Cerebellar cortex (tissue), 1 donor: ENCODE measurements at regions not wholly inside any gene's neighbourhood (a gene's known extent, or its start where the extent isn't known, plus 50 kb on each side); places are given as distances from the start of the nearest gene placed in this dataset.

ENCODE experiments used
- DNase-seq: peaks from one replicate; pipeline ENCODE4 v3.0.0-alpha.2; 2015; ENCODE audit warnings: low spot score

- DNase-seq, result no peak
These were observed 73.0 kb upstream of the RAB12 start for GRCh38 chr18:8536231-8536630.

- DNase-seq, result no peak
These were observed 72.3 kb upstream of the RAB12 start for GRCh38 chr18:8536922-8537321.

DNA sequence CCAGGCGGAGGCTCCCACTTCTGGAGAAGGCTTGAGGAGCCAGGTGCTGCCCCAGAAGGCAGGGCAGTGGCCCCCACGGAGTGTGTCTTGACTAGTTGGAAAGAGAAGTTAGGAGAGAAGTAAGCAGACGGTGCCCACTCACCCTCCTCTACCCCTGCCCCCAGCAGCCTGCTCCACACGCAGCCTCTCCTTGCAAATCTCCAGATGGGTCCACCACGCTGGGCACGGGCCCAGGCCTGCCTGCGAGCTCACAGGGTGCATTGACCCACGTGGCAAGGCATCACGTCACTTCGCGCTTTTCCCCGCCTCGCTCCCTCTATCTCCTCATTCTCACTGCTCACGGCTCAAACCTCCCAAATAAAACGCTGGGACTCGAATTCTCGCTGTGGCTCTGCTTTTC, 71.8 kb upstream of the RAB12 start:
- no peak for DNase-seq

- no peak for DNase-seq
These were observed 70.3 kb upstream of the RAB12 start for GRCh38 chr18:8538935-8539334.

DNA sequence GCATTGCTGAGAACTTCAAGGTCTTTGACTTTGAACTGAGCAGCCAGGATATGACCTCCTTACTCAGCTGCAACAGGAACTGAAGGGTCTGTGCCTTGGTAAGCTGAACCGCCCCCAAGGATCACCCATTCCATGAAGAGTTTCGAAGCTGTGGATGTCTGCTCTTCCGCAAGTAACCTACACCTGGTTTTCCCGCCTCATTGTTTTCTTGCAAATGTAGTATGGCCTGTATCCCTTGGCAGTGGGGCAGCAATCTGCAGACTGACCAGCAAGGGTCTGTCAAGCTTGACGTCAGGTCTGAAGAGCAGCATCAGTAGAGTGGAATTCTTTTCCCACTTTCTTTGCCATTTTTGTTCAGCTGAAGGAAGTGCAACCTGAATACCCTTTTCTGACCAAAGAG, 62.6 kb upstream of the RAB12 start:
- no peak for DNase-seq

GRCh38 chr18:8548186-8548585, 61.1 kb upstream of the RAB12 start:
- no peak for DNase-seq

GRCh38 chr18:8549254-8549757, 59.9 kb upstream of the RAB12 start:
- DNase-seq, result no peak

- no peak for DNase-seq
These were observed 57.1 kb upstream of the RAB12 start for GRCh38 chr18:8552151-8552550.

GRCh38 chr18:8554354-8554753, 54.9 kb upstream of the RAB12 start:
- DNase-seq, result no peak

- no peak for DNase-seq
These were observed 52.8 kb upstream of the RAB12 start for GRCh38 chr18:8556424-8556823.
